Inferior parietal cortex (tissue), 1 donor: ENCODE measurements at regions not wholly inside any gene's neighbourhood (a gene's known extent, or its start where the extent isn't known, plus 50 kb on each side); places are given as distances from the start of the nearest gene placed in this dataset.

Experiments used
- DNase-seq: peaks from one replicate; pipeline ENCODE4 v3.0.0-alpha.2; 2016; ENCODE audit errors: extremely low spot score

- DNase-seq = no peak
Observed at GRCh38 chr1:22315315-22316078, 136.2 kb upstream of the ZBTB40 start.

- no peak for DNase-seq
Observed at GRCh38 chr1:22317231-22317919, 134.3 kb upstream of the ZBTB40 start.

GRCh38 chr1:22317920-22318243, 133.8 kb upstream of the ZBTB40 start:
- DNase-seq = no peak

- no peak for DNase-seq
Observed at GRCh38 chr1:22318279-22318981, 133.2 kb upstream of the ZBTB40 start.

GRCh38 chr1:22319608-22320007, 132.0 kb upstream of the ZBTB40 start:
- DNase-seq = no peak

DNA sequence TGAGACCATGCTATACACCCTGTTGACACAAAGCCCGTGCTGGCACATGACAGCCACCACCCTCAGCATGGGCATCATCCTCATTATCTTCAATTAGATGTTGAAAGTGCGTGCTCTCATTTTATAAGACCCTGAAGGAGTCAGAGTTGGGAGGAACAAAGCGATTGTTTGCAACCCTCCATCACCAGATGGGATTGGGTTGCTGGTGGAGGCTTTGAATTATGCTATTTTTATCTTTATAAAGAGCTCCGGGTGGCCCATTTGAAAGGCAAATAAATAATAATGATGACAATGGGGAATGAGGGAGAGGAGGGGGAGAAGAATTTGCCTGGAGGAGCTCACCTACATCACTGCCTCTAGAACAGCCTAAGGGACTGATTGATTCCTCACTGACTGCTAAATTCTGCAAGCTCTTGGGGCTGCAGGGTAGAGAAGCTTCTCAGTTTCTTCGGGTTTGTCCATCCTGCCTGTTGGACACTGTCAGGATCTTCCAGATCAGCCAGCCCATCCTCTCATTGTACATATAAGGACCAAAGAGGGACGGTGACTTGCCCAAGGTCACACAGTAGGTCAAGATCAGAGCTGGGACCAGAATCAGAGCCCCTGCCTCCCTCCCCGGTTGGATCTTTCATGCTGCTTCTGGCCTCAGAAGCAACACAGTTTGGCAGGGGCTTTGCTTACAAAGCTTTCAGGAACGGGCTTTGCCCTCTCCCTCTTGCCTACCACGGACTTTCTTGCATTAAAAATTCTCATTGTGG, 130.9 kb upstream of the ZBTB40 start:
- no peak for DNase-seq

- no peak for DNase-seq
Observed at GRCh38 chr1:22321917-22322316, 129.7 kb upstream of the ZBTB40 start.

DNA sequence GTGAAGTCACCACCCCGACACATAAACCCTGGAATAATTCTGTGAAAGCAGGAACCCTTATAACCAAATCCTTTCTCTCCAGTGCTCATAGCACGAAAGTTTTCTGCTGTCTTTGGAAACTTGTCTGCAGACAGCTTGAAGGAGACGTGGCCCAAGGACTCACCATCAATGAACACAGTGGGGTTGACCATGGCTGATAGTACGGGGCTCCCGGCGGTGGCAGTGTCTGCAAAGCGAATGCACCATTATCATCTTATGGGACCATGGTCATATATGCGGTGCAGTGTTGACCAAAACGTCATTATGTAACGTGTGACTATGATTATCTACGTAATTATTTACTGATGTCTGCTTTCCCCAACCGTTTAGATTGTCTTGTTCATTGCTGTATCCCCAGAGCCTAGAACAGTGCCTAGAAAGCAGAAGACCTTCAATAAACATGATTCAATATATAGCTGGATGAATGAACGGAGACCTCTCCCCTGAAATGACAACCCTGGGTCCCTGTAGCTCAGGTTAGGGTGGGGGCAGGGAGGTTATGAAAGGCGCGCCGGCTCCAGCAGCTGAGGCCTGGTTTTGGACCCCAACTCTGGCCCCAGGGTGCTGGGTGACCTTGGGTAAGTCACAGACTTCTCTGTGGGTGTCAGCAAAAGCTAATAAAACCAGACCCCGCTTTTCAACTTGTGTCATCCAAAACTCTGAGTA, 128.4 kb upstream of the ZBTB40 start:
- DNase-seq = no peak

DNA sequence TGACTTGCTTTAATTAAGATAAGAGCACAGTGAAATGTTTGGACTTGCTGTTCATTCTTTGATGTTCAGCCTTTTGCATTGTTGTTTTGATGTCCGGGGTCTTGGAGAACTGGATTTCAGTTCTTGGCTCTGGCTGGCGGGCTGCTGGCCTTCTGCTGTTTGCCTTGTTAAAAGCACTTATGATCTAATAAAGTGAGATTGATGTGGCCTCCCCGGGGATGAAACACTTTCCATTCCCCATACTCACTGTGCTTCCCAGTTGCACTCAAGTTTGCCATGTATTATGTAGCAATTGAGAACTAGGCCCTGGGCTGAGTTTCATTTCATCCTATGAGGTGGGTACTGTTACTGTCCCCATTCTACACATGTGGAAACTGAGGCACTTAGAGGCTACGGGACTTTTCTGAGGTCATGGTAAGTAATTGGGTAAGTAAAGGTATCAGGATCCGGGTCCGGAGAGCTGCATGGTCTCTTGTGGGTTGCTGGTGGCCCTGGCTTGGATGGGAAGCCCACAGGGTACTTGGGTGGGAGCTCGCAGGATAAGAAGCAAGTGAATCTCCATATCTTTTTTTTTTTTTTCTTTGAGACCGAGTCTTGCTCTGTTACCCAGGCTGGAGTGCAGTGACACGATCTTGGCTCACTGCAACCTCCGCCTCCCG, 127.7 kb upstream of the ZBTB40 start:
- DNase-seq = no peak

DNA sequence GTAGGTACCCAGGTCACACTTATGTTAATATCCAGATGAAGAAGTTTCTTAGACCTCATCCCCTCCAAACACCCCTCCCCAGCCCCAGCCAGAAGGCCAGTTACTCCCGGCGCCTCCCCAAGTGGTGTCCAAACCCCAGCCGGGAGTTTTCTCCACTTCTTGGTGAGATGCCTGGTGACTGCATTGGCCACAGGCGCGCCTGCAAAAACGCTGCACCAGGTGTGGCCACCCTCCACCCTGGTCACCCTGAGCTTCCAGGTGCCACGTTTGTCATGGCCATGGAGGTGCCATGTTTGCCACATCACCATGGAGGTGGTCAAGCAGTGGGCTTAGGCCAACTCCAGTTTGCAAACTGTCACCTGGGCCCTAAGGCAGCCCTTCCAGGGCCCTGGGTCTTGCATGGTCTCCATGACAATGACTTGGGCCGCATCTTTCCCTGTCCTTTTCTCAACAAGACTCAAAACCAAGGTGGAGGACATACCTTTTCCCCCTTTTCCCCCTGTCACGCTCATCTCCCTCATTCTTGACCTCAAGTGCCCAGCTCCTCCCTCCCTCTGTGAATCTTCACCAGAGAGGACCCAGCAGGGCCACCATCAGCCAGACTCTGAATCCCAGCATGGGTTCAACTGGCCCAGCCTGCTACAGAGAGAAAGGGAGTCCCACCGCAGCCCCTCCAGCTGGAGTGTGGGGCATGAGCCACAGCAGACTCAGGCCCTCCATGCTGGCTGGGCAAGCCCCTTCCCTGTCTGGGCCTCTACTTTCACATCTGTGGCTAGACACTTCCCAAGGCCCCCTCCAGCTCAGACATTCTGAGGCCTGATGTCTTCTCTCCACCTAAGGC, 125.9 kb upstream of the ZBTB40 start:
- no peak for DNase-seq

DNA sequence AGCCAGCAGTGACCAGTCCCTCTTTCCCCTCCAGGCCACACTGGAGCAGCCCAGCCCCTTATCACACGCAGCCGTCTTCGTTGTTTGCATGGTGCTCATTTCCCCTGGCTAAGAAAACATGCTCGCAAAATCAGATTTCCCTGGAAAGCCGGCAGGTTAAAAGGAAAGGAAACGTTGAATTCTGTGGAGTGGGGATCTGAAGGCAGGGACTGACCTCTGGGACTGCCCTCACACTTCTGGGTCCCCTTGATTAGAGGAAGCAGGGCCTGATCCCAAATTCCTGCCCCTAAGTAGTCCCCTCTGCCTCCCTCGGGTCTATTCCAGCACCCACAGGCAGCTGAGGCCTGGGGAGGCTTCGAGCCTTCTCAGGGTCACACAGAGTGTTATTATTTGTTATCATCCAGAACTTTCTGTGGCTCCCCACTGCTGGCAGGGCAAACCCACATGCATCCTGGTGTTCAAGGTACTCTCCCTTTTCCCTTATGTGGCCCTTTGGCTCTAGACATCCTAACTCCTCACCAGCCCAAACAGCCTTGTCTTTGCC, 125.2 kb upstream of the ZBTB40 start:
- DNase-seq = no peak

DNA sequence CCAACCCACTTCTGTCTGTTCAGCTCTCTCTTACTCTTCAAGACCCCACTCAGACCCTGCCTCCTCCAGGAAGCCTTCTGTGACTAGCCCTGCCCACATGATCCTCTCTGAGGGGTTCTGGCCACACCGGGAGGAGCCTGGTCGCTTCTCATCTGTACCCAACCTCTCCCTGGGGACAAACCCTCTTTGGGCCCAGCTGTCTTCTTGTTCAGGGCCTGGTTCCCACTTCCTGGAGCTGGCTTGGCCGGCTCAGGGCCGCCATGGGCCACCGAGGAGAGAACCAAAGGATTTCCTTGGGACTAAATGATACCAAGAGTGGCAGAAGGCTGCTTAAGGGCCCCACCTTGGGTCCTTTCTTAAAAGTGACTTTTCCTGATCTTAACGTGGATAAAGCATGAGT, 124.7 kb upstream of the ZBTB40 start:
- no peak for DNase-seq

DNA sequence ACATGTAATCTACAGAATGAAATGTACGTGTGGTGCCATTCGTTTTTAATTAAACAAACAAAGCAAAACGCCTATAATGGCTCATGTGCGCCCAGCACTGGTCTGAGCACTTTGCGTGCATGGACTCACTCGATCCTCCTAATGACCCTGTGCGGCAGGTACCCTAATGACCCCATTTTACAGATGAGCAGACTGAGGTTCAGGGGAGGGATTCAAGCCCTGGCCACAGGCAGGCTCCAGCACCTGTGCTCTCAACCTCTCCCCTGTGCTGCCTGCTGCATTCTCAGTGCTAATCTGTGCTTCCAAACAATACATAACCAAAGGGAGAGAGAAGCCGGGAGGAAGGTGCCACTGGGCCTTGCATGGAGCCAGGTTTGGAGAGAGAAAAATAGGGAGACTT, 124.2 kb upstream of the ZBTB40 start:
- no peak for DNase-seq

DNA sequence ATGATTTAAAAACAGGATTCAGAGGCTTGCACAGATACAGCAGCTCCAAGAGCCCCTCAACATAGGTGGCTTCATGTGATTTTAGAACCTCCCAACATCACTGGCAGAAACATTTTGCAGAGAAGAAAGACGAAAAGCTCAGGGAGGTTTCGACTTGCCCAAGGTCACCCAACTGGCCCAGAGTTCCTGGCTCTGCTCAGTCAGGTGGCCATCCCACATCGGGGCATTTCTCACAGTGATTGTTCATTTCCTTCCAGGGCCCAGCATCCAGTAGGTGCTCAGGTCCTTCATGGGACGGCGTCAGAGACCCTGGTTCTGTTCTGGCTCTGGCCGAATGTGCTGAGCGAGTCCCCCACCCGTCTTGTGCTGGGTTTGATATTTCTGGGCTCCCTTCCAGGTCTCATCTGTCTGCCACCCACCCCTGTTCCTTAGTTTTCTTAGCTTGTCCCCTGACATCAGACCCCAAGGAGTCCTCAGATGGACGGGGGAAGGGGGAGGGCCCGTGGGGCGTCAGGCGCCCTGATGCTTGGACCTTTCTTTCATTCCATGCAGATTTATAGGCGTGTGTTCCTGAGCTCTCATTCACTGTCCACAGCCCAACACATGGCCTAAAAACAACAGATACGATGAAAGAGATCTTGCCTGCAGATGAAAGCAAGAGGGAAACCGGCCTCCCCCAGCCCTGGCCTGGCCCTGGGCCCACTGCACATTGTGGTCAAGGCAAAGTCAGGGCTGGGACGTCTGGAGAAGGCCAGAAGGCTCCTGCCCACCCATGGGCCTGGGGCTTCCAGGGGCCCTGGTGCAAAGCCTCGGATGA, 123.1 kb upstream of the ZBTB40 start:
- DNase-seq = no peak

DNA sequence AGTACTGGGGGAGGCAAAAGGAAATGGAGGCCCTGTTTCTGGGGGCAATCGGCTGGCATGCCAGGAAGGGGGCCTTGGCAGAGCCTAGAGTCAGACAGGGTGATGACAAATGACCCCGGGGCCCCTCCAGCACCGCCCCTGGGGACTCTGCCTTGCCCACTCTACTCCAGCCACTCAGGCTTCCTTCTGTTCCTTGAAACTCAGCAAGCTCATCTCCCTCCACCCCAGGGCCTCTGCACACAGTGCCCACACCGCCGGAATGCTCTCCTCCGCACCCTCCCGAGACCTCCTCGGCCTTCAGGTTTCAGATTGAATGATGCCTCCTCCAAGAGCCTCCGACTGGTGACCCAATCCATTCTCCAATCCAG, 122.5 kb upstream of the ZBTB40 start:
- no peak for DNase-seq

DNA sequence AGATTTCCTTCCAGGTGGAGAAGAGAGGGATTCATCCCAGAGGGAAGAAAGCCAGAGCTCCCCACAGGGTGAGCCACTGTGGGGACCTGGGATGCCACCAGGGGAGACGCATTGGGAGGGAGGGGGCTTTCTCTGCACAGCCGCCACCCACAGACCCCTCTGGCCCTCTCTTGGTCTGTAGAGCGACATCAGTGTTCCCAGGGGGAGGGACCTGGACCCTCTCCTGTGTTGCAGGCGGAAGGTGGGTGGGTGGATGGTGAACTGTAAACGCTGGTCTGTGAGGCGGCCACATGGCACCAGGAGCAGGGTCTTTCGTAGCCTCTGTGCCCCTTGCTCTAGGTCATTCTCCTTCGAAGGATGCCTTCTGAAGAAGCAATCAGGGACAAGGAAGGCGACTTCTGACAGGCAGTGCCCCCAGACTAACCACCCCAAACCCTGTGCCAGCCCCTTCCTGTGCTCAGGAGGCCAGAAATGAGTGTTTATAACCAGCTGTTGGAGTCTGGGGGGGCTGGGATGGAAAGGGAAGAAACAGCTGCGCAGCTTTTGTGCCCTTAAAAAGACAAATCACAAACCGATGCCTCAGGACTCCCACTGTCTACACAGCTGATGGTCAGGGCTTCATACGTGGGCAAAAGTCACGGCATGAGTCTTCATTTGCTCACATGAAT, 121.4 kb upstream of the ZBTB40 start:
- no peak for DNase-seq

GRCh38 chr1:22330760-22331119, 120.9 kb upstream of the ZBTB40 start:
- no peak for DNase-seq

- DNase-seq = no peak
Observed at GRCh38 chr1:22331618-22332423, 119.8 kb upstream of the ZBTB40 start.
